Astrocyte of the spinal cord (primary cell): ENCODE measurements at regions not wholly inside any gene's neighbourhood (a gene's known extent, or its start where the extent isn't known, plus 50 kb on each side); places are given as distances from the start of the nearest gene placed in this dataset.
A peak's percentile ranks its signal among the peaks of the same experiment; 100 is the strongest.
"Not testable (repeated sequence)": the region's sequence is repeated elsewhere in the genome, so short reads cannot be mapped to it uniquely, and the experiment has no call there.

ENCODE experiments used
- DNase-seq: peaks from one replicate; pipeline ENCODE4 v3.0.0; 2011; ENCODE audit warnings: low read depth, low spot score
- H3K4me3 ChIP-seq: 2 replicates; pipeline ENCODE4 v1.5.1; 2011; ENCODE audit warnings: low read depth, mild to moderate bottlenecking, low read length, moderate library complexity
- in situ Hi-C: cut with HindIII; loops from 2 replicates; pipeline ENCODE4 v1.10.0; 2017; ENCODE audit warnings: low sequenced_read_pairs
- TF ChIP-seq, protein P1 (sequence below): IDR thresholded peaks from 2 replicates; pipeline ENCODE4 v1.5.1; 2012; ENCODE audit warnings: low read depth, mild to moderate bottlenecking, low read length, inconsistent platforms

GRCh38 chr9:109641372-109641659, 138.7 kb upstream of the PALM2AKAP2 start:
- TF ChIP-seq, protein P1, sequence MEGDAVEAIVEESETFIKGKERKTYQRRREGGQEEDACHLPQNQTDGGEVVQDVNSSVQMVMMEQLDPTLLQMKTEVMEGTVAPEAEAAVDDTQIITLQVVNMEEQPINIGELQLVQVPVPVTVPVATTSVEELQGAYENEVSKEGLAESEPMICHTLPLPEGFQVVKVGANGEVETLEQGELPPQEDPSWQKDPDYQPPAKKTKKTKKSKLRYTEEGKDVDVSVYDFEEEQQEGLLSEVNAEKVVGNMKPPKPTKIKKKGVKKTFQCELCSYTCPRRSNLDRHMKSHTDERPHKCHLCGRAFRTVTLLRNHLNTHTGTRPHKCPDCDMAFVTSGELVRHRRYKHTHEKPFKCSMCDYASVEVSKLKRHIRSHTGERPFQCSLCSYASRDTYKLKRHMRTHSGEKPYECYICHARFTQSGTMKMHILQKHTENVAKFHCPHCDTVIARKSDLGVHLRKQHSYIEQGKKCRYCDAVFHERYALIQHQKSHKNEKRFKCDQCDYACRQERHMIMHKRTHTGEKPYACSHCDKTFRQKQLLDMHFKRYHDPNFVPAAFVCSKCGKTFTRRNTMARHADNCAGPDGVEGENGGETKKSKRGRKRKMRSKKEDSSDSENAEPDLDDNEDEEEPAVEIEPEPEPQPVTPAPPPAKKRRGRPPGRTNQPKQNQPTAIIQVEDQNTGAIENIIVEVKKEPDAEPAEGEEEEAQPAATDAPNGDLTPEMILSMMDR, result no peak
- no peak overlapping the region for H3K4me3 ChIP-seq
- in situ Hi-C loops, result no loop called here
- DNase-seq, result no peak

GRCh38 chr9:109652112-109652511, 127.9 kb upstream of the PALM2AKAP2 start:
- peak; percentile 50 for DNase-seq

DNA sequence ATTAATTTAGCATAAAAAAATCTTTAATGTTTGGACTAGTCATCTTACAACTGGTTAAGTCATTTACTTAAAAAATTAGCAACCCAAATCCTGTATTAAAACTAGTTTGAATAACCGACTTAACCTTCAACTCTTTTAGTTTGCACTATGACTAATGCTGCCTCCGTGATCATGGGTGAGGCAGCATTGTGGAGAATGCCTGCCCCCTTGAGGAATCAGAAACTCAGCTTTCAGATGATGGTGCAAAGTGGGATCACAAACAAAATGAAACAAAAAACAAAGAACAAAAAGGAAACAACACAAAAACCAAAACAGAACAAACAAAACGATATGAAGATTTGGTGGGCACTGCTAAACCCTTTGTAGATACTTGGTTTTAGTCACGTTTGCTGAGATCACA, 127.0 kb upstream of the PALM2AKAP2 start:
- no peak overlapping the region for H3K4me3 ChIP-seq
- in situ Hi-C loops, result no loop called here
- peak; percentile 58 for DNase-seq
- TF ChIP-seq, protein P1, result peak; percentile 73

More at GRCh38 chr9:109652112-109652511, 127.9 kb upstream of the PALM2AKAP2 start:
- TF ChIP-seq, protein P1, result no peak
- in situ Hi-C loops, result no loop called here
- no peak overlapping the region for H3K4me3 ChIP-seq

DNA sequence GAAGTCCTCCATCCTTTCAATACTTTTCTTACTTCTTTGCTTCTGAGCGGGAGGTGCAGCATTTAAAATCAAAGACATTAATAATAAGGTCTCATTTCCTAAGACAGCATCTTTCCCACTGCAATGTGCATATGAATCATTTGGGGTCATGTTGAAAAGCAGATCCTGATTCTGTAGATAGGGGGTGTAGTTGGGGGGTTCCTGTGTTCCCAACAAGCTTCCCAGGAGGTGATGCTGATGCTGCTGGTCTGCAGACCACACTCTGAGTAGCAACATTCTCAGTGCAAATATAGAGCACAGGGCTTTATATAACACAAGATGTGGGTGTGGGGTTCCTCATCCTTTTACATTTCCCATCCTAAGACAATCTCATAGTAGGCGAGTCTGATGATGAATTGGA, 126.5 kb upstream of the PALM2AKAP2 start:
- no peak overlapping the region for H3K4me3 ChIP-seq
- in situ Hi-C loops, result no loop called here
- no peak for DNase-seq
- TF ChIP-seq, protein P1, result no peak

- in situ Hi-C loops, DNase-seq, H3K4me3 ChIP-seq: not testable (repeated sequence)
Observed at GRCh38 chr9:109663978-109664377, 116.0 kb upstream of the PALM2AKAP2 start.

DNA sequence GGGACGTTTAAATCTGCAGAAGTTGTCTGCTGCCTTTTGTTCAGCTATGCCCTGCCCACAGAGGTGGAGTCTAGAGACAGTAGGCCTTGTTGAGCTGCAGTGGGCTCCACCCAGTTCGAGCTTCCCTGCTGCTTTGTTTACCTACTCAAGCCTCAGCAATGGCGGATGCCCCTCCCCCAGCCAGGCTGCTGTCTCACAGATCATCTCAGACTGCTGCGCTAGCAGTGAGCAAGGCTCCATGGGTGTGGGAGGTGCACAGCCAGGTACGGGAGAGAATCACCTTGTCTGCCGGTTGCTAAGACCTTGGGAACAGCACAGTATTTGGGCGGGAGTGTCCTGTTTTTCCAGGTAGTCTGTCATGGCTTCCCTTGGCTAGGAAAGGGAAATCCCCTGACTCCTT, 114.3 kb upstream of the PALM2AKAP2 start:
- in situ Hi-C loops, H3K4me3 ChIP-seq, DNase-seq: not testable (repeated sequence)

DNA sequence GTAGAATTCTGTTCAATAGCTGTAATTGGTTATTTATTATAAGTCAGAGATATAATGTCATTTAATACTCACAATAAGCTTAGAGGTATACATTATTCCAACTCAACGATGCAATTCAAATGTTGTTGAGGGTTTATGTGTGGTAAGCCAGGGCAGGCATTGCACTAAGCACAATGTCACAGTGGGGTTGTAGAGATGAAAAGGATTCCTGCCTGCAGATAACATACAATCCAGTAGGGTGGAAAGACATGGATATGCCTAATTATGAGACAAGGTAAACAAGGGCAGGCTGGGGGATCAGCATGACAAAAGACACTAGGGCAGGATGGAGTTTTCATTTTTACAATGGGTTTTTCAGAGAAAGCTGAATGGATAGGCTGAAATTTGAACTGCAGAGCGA, 98.7 kb upstream of the PALM2AKAP2 start:
- DNase-seq, result no peak
- TF ChIP-seq, protein P1, result no peak
- H3K4me3 ChIP-seq, result no peak overlapping the region
- in situ Hi-C loops, result no loop called here

GRCh38 chr9:109682227-109682626, 97.8 kb upstream of the PALM2AKAP2 start:
- TF ChIP-seq, protein P1, result no peak
- no peak for DNase-seq
- H3K4me3 ChIP-seq, result no peak overlapping the region
- in situ Hi-C loops, result no loop called here
